Right kidney (tissue), 1 donor: ENCODE measurements at regions not wholly inside any gene's neighbourhood (a gene's known extent, or its start where the extent isn't known, plus 50 kb on each side); places are given as distances from the start of the nearest gene placed in this dataset.

Source experiments
- DNase-seq: peaks from one replicate; pipeline ENCODE4 v3.0.0-alpha.2; 2016

DNA sequence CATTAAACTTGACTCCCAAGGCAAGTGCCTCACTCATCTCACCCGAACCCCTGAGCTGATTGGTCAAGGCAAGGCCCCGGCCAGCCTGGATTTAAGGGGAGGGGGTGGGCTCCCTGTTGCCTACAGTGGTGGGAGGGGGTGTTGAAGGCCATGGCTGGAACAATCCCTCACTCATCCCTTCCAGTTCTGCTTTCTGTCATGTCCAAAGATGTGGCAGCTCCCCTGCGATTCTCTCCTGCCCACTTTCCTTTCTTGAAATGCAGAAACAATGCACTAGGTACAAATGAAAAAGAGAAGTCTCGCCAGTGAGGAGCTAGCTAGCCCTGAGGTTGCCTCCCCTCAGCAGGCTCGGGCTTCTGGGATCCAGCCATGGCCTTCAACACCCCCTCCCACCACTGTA, 240.9 kb downstream of the SYK start:
- no peak for DNase-seq

DNA sequence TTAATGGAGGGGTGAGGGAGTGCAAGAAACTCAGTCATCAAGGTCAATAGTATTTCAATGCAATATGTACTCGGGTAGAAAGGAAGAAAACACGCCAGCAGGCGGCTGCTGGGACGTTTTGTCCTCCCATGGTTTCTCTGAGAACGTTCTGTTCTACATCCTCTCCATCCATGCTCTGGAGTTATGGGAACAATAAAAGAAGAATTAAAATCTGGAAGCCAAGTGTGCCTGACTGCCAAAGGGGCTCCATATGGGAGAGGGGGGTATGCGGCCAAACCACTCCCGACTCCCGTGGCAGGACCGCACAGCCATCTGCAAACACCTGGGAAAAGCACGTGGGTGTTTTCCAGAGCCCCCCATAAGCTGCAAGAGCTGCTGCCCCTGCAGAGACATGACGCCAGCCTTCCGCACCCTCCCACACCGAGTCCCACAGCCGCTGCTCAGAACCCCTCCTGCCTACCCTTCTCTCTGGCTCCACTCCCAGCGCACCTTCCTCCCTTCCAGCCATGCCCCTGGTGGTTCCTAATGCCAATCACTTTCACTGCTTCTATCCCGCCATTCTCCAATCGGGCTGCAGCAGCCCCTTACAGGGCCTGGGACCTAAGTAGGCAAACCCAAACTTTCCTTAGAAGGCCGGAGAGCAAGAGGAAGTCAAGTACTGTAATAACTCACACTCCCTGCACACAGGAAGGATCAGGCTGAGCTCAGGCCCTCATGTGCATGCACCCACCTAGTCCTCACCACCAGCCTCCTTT, 241.6 kb downstream of the SYK start:
- peak; percentile 49 for DNase-seq

DNA sequence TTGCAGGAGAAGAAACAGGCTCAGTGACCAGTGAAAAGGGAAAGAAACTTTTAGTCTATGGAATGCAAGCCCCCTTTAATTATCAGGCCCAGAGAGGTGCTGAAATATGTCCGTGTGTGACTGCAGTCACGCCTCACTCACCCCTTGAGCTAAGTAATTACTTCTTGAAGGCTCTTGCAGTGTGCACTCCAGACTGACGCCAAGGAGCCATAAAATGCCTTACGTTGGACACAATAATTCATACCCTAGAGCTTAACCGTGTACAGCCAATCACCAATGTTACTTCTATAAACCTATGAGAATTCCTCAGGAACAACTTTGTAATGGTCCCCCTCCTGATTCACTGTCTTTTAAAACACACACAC, 242.2 kb downstream of the SYK start:
- no peak for DNase-seq

DNA sequence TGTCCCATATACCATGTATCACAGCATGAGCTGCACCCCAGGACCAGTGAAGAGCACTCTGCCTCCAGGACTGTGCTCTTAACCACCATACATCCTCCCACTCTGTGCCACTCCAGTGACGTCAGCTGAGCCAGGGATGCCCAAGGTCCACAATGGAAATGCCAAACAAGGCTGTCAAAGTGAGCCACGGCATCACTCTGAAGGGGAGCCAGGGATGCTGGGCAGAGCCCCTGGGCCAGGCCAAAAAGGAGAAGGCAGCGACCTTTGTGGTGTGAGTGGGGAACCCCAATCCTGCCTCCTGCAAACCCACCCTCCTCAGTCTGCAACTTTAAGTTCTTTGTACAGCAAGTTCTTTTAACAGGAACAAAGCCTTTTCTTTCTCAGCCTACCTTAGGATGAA, 242.7 kb downstream of the SYK start:
- no peak for DNase-seq

- peak; percentile 26 for DNase-seq
Observed at GRCh38 chr9:91045041-91045440, 243.4 kb downstream of the SYK start.

- DNase-seq: no peak
Observed at GRCh38 chr9:91047529-91047928, 245.9 kb downstream of the SYK start.

DNA sequence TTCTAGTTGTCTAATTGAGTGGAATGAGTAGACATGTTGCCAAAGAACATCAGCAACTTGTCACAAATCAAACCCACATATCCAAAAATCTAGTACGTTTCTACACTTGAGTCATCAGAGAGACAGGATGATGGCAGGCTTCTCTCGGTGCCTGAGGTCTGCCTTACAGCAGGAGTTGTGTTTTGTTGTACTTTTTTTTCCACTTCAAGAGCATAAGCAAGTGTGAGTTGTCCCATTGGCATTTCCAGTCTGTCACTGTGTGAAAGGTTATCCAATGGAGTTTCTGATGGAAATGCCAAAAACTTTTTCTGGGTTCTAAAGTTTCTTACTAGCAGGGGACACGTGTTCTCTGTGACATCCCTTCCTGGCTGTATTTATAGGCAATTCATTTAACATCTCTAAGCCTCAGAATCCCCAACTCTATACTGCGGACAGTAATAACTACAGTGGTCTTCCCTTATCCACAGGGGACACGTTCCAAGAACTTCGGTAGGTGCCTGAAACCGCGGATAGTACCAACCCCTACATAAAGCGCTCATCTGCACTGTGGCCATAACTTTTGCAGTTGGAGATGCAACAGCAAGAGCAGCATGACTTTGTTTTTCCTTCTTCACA, 246.5 kb downstream of the SYK start:
- no peak for DNase-seq

DNA sequence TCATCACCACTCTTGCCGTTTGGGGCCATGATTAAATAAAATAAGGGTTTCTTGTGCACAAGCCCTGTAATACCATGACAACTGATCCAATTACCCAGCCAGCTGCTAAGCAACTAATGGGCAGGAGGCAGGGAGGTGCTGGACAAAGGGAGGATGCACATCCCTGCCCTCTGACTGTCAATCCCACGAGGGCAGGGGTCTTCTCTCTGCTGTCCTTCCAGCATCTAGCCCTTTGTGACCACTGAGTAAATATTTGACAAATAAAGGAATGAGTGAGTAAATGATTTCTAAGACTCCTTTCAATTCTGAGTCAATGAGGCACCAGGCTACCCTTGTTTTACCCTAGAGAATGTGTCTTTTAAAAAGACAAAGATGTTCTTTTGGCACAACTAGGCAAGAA, 247.1 kb downstream of the SYK start:
- no peak for DNase-seq

- no peak for DNase-seq
Observed at GRCh38 chr9:91053824-91054223, 252.2 kb downstream of the SYK start.

- DNase-seq: no peak
Observed at GRCh38 chr9:91055845-91056244, 254.2 kb downstream of the SYK start.

GRCh38 chr9:91056486-91056885, 254.9 kb downstream of the SYK start:
- no peak for DNase-seq

GRCh38 chr9:91056917-91057316, 255.3 kb downstream of the SYK start:
- DNase-seq: no peak

DNA sequence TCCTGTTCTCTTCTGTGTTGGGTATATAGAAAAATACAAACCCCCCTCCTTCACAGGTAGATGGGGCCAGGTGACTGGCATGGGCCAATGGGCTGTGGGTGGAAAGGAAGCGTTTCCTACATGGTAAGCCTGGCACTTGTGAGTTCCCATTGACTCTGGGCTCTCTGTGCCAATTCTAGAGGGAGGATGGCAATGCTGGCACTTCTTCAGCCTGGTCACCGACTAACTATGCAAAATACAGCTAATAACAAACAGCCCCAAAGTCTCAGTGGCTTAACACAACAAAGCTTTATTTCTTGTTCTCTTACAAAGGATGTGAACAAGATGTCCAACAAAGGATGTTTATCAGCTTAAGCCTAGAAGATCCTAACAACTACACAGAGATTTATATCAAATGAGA, 258.1 kb downstream of the SYK start:
- no peak for DNase-seq

- DNase-seq: no peak
Observed at GRCh38 chr9:91060520-91061343, 259.1 kb downstream of the SYK start.

DNA sequence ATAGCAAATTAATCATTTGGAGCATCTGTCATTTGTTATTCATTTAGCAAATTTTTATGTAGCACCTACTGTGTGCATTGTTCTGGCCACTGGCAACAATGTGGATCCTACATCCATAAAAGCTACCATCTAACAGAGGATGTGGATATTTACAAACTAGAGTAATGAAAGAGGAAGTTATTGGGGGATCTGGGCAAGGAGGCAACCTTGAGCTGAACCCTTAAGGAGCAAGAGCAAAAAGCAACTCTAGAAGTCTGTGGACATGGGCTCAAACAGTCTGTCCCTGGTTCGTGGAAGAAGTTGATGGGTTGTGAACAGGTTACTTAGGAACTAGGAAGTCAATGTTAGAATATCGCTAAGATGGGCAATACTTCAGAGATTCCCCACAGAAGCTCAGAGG, 259.9 kb downstream of the SYK start:
- DNase-seq: no peak

DNA sequence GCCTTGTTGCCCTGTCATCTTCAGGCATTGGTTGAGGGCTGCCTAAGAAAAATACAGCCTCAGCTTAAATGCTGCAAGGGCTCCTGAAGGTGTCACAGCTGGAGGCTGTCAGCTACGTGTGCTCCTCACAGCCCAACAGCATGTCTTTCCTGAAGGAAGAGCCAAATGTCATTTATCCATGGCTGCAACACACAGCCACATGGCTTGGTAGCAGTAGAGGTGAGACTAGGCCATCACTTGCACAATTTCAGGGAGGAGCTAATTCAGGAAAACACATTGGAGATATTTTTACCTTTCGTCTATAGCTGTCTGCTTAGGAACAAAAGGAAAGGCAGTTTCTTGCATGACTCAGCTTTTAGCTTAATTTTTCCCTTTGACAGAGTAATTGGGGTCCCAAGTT, 260.7 kb downstream of the SYK start:
- DNase-seq: no peak

DNA sequence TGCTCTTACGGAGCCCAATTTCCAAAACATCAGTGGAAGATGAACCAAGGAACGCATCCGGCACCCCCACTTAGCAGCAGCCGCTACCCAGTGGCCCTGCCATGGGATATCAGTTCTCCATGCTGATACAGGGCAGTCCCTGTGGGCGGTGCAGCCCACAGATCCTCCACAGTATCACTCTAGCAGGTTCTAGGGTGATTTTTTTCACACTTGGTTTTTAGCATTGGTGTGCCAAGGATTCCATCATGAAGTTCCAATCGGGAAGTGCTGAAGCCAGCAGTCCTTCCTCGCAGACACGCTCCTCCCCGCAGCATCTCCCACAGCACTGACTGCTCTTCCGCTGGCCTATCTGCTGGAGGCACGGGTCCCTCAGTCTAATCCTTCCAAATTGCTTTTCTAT, 261.9 kb downstream of the SYK start:
- no peak for DNase-seq

DNA sequence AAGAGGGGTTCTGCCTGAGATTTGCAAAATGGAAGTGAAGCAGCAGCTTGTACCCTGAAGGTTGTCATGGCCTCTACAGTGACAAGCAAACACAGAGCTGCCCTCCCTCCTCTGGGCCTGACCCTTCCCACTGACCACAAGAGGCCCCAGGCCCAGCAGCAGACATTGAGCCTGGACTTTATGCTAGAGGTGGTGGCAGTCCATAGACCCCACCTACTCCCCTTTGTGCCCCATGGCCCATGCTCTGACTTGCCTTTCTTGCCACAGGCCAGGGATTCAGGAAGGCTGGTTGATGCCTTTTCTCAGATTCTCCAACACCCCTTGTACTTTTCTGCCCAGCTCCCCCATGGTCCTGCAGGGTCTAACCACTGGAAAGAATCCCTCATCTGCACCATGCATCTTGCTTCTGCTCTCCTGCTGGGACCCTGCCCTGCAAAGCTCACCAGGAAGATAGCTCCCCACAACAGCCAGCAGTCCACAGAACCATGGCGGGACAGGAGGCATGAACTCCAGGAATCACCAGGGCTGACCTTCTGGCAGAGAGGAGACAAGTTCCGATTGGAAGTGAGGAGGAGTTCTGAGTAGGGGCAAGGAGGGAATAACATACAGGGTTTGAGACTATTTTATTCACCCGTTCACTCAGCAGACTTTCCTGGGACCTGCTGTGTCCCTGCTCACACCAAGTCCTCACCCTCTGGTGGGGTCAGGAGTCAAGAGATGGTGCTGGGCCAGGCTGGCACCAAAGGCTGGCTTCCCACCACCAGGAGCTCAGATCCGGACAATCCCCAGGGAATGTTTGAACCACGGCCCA, 263.8 kb downstream of the SYK start:
- no peak for DNase-seq

DNA sequence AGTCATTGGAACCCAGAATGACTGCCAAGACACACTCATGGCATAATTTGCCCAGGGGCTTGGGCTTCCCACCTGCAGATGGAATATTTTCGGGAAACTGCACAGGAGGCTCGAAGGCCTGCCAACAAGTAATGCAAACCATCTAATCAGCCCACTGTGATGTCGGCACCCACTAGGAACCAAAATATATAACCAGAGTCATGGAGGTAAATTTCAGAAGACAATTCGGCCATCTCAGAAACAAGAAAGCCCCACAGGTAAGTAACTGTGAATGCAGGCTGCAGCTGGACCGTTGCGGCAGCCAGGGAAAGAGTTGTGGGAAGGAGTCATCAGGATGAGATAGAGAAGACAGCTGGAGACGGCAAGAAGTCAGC, 264.4 kb downstream of the SYK start:
- DNase-seq: no peak

DNA sequence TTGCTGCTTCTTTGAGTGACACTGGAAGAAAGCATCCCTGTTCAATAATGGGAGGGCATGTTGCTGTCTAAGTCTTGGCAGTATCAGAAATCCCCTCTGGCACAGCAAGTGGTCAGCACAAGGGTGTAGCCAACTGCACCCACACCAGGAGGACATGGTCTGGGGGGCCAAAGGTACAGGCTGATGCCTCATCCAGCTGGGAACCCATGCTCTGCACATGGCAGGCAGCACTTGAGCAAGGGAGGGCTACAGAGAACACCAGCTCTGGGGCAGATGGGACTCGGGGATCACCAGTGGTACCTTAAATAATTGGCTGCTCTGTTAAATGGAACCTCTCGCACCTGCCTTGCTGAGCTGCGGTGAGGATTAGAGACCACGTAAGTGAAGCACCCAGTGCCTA, 265.2 kb downstream of the SYK start:
- no peak for DNase-seq

DNA sequence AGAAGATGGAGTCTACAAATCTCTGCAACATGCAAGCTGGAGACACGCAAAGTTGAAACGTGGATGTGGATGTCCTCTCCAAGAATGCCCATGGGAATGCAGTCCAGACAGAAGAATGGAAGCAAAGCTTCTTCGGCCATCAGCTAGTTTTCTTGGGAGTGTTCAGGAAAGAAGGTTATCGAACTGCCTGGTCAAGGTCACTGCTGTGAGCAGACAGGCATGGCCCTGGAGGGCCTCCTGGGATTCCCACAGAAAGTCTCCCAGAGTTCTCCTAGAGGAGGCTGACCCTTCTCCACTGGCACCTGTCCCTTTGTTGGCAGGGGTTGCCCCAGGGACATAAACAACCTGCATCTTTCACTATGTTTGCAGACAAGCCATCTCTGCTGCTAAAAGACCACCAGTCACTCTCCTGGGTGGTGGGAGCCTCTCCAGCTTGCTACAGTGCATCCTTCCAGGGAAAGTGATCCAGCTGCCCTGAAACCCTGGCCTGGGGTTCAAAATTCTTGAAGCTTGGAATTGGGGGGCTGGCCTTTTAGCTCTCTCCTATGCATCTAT, 265.8 kb downstream of the SYK start:
- DNase-seq: no peak

- DNase-seq: no peak
Observed at GRCh38 chr9:91071184-91071990, 269.8 kb downstream of the SYK start.
